ENCODE measurements at regions not wholly inside any gene's neighbourhood (a gene's known extent, or its start where the extent isn't known, plus 50 kb on each side); places are given as distances from the start of the nearest gene placed in this dataset.
"Not testable (repeated sequence)": the region's sequence is repeated elsewhere in the genome, so short reads cannot be mapped to it uniquely, and the experiment has no call there.

DNA sequence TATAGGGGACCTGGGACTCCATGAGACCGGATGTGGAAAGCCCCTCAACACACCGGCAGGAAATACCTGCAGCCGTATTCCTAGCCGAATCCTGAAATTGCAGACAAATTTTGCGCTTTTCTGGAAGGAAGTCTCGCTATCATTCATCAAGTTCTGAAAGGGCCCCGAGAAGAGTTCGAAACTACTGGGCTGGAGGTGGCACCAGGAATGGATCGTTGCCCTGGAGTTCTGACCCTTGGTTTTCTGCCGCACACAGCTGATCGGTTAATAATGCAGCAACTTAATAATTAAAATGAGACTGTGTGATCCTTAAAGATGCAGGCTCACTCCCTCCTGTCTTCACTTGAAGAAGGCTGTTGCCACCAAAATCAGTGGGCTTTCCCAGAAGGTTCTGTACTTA is 55.7 kb upstream of the MRTFB start:
- Mint-ChIP-seq H3K36me3 (ENCODE audit: low read depth) (no peaks in the 10 kb centered on the region), H3K4me3 (no peak overlapping the region), H3K27me3 (ENCODE audit: low read depth) (peaks cover 11% of the 10 kb centered on the region), H3K9me3 (no peaks in the 10 kb centered on the region), H3K27ac (no peak overlapping the region), H3K4me1 (ENCODE audit: low read depth) (peaks cover 2% of the 10 kb centered on the region)
- no peak for DNase-seq
- intact Hi-C loops (cut with micrococcal nuclease): no loop called here
- CTCF ChIA-PET: no interaction called here

DNA sequence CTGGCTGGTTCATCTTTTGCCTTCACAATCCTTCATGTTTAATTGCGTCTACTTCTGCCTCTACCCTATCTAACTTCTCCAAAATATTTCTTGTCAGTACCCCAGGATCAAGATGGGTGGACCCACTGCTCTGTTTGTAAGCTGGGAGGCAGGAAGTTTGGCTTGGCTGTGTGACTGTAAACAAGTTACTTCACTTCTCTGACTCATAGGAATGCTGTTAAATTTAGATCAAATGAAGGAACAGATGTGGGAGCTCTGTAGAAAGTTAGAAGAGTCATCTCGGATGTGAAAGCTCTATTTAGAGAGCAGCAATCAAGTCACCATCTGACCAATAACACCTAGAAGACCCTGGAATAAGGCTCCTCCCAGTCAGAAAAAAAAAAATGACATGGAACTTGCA is 55.2 kb upstream of the MRTFB start:
- Mint-ChIP-seq H3K4me1 (ENCODE audit: low read depth) (peaks cover 2% of the 10 kb centered on the region), H3K27ac (no peak overlapping the region), H3K9me3 (no peaks in the 10 kb centered on the region), H3K36me3 (ENCODE audit: low read depth) (no peaks in the 10 kb centered on the region), H3K27me3 (ENCODE audit: low read depth) (peaks cover 11% of the 10 kb centered on the region), H3K4me3 (no peak overlapping the region)
- CTCF ChIA-PET: no interaction called here
- no peak for DNase-seq
- intact Hi-C loops (cut with micrococcal nuclease): no loop called here

DNA sequence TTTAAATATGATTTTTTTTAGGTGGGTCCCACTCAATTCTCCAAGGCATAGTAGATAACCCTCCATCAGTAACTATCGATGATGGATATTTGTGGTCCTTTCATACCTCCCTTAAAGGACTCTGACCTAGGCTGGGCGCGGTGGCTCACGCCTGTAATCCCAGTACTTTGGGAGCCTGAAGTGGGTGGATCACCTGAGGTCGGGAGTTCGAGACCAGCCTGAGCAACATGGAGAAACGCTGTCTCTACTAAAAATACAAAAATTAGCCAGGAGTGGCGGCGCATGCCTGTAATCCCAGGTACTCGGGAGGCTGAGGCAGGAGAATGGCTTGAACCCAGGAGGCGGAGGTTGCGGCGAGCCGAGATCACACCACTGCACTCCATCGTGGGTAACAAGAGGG is 54.8 kb upstream of the MRTFB start:
- H3K4me1 Mint-ChIP-seq (ENCODE audit: low read depth); DNase-seq; H3K4me3 Mint-ChIP-seq; intact Hi-C loops (cut with micrococcal nuclease); H3K27ac Mint-ChIP-seq; H3K36me3 Mint-ChIP-seq (ENCODE audit: low read depth); H3K9me3 Mint-ChIP-seq; CTCF ChIA-PET: not testable (repeated sequence)
- H3K27me3 Mint-ChIP-seq (ENCODE audit: low read depth): peaks cover 11% of the 10 kb centered on the region

DNA sequence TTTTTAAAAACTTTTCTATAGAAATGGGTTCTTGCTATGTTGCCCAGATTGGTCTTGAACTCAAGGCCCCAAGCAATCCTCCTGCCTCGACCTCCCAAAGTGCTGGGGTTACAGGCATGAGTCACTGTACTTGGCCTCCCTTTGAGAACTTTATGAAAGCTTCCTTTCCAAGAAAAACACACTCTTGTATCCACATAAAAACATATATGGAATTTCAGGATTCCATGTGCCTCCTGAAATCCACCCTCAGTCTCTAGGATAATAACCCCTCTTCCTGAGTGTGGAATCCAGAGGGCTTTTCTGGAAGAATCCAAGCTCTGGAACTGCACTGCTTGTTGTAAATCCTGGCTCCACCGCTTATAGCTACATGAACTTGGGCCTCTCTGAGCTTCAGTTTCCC is 53.2 kb upstream of the MRTFB start:
- Mint-ChIP-seq H3K9me3 (no peaks in the 10 kb centered on the region), H3K4me1 (ENCODE audit: low read depth) (peaks cover 2% of the 10 kb centered on the region), H3K36me3 (ENCODE audit: low read depth) (no peaks in the 10 kb centered on the region), H3K27me3 (ENCODE audit: low read depth) (peaks cover 11% of the 10 kb centered on the region), H3K4me3 (no peak overlapping the region), H3K27ac (no peak overlapping the region)
- intact Hi-C loops (cut with micrococcal nuclease): no loop called here
- DNase-seq: no peak
- CTCF ChIA-PET: interaction anchor here (0.7 kb wide), 1 partner anchor 262 kb away, joined by 3 read pairs; no protein-coding TSS in a partner anchor

DNA sequence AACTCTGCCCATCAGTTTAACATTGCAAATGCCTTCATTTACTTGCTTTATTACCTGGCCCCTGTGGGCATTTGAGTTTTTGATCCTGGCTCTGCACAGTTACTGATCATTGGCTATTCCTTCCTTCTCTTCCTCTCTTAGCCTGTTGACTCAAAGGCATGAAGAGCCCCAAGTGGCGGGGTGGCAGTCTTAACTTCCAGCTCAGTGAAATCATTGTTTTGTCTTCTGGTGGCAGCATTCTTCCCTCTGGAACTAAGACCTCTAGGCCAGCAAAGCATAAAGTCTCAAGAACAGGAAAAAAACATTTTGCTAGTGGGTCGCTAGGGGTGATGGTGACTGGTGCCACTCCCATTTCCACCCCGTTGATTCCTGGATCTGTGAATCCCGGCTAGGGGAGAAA is 52.3 kb upstream of the MRTFB start:
- Mint-ChIP-seq H3K4me3 (no peak overlapping the region), H3K27me3 (ENCODE audit: low read depth) (peaks cover 10% of the 10 kb centered on the region), H3K36me3 (ENCODE audit: low read depth) (no peaks in the 10 kb centered on the region), H3K27ac (no peak overlapping the region), H3K9me3 (no peaks in the 10 kb centered on the region), H3K4me1 (ENCODE audit: low read depth) (peaks cover 2% of the 10 kb centered on the region)
- CTCF ChIA-PET: no interaction called here
- intact Hi-C loops (cut with micrococcal nuclease): no loop called here
- DNase-seq: no peak

DNA sequence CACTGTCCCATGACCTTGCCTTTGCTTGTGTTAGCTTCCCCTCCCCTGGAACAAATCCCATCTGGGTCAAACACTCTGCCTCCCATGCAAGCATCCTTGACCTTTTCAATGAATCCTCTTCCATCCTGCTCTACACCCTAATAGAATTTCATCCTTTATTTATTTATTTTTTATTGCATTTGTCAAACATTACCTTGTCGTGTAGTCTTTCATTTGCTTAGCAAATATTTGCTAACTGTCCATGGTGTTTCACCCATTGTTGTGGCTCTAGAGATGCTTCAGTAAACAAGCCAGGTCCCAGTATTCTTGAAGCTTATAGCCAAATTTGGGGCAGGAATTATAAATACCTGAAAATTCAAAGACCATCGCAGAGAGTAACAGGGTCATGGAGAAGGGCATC is 51.0 kb upstream of the MRTFB start:
- DNase-seq: no peak
- no peaks in the 10 kb centered on the region for H3K9me3 Mint-ChIP-seq
- H3K4me1 Mint-ChIP-seq (ENCODE audit: low read depth): peaks cover 2% of the 10 kb centered on the region
- CTCF ChIA-PET: no interaction called here
- no peaks in the 10 kb centered on the region for H3K36me3 Mint-ChIP-seq (ENCODE audit: low read depth)
- intact Hi-C loops (cut with micrococcal nuclease): no loop called here
- no peak overlapping the region for H3K27ac Mint-ChIP-seq
- peaks cover 7% of the 10 kb centered on the region for H3K27me3 Mint-ChIP-seq (ENCODE audit: low read depth)
- no peak overlapping the region for H3K4me3 Mint-ChIP-seq

Measured in activated naive CD4-positive, alpha-beta T cell treated with anti-CD3 and anti-CD28 coated beads for 36 hours (primary cell).